ENCODE measurements at regions not wholly inside any gene's neighbourhood (a gene's known extent, or its start where the extent isn't known, plus 50 kb on each side); places are given as distances from the start of the nearest gene placed in this dataset.

DNA sequence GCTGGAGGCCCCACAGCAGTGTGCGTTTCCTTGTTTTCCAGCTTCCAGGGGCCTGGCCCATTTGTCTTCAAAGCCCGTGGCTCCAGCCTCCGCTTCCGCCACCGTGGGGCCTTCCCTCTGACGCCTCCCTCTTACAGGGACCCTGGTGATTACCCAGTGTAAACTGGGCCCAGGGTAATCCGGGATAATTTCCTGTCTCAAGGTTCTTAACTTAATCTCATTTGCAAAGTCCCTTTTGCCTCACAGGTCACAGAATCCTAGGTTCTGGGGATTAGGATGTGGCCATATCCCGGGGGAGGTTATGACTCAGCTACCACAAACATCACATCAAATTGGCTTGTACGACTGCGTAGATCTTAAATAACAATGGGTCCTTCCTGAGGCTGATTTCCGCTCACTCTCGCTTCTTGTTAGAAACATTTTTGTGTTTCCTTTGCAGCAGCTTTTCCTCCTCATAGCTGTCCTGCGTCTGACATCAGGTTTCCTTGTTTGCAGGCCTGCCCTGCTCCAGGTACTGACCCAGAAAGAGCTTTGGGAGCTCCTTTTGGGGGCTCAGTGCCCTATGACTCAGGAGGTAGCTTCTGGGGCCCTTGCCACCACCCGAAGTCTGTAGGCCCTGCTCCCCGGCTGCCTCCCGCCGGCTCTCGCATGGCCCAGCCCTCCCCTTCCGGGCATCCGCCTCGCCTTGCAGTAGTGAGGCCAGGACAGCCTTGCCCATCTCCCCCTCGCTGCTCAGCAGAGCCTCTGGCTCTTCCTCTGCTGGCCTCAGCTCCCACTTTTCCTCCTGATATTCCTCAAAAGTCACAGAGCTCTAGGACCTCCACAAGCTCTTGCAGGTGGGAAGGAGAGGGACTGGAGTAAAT lies 100.5 kb downstream of the ERMARD start:
- H3K4me1 Mint-ChIP-seq: peaks cover 0 to 4% of the 10 kb centered on the region in 2 donors
- Histone ChIP-seq H3K27ac (ENCODE audit: low read length) (no peak overlapping the region), H3K27me3 (ENCODE audit: control insufficient read depth, insufficient read depth, low read length) (no peaks in the 10 kb centered on the region), H3K9me3 (ENCODE audit: control insufficient read depth, insufficient read depth, low read length) (no peaks in the 10 kb centered on the region), H3K4me3 (ENCODE audit: low read length) (no peak overlapping the region), H3K4me1 (ENCODE audit: control insufficient read depth, insufficient read depth, low read length) (no peaks in the 10 kb centered on the region), H3K36me3 (ENCODE audit: control insufficient read depth, insufficient read depth, low read length) (no peaks in the 10 kb centered on the region)
- H3K27me3 Mint-ChIP-seq (ENCODE audit: low read depth in 2 of 2): peaks cover 13 to 21% of the 10 kb centered on the region in 2 donors
- no peak overlapping the region for H3K4me3 Mint-ChIP-seq
- TF ChIP-seq, protein P1, sequence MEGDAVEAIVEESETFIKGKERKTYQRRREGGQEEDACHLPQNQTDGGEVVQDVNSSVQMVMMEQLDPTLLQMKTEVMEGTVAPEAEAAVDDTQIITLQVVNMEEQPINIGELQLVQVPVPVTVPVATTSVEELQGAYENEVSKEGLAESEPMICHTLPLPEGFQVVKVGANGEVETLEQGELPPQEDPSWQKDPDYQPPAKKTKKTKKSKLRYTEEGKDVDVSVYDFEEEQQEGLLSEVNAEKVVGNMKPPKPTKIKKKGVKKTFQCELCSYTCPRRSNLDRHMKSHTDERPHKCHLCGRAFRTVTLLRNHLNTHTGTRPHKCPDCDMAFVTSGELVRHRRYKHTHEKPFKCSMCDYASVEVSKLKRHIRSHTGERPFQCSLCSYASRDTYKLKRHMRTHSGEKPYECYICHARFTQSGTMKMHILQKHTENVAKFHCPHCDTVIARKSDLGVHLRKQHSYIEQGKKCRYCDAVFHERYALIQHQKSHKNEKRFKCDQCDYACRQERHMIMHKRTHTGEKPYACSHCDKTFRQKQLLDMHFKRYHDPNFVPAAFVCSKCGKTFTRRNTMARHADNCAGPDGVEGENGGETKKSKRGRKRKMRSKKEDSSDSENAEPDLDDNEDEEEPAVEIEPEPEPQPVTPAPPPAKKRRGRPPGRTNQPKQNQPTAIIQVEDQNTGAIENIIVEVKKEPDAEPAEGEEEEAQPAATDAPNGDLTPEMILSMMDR (IDR thresholded peaks at IDR 0.05): no peak
- no peaks in the 10 kb centered on the region for H3K9me3 Mint-ChIP-seq
- H3K27ac Mint-ChIP-seq: no peak overlapping the region
- ATAC-seq: no peak
- no peak for DNase-seq
- no peaks in the 10 kb centered on the region for H3K36me3 Mint-ChIP-seq
- intact Hi-C loops (cut with micrococcal nuclease): no loop called here
- 85% methylated on average over 22 of the region's 22 CpGs for WGBS (ENCODE audit: insufficient coverage)

DNA sequence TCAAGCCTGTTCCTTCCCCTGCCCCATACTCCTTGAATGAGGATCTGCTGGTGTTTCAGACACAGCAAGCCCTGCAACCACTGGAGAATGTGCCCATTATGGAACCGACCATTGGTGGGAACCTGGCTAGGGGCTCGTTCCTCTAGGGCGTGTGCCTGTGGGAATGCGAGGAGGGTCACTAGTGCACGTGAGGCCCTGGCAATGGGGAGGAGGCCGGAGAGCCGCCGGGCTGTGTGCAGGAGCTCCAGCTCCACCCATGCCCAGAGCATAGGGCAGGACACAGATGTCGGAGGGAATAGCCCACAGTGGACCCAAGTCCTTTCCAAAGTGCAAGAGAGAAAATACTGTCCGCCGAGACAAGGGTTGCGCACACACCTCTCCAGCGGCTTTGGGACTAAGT lies 99.3 kb downstream of the ERMARD start:
- Histone ChIP-seq H3K9me3 (ENCODE audit: control insufficient read depth, insufficient read depth, low read length) (no peaks in the 10 kb centered on the region), H3K4me3 (ENCODE audit: low read length) (no peak overlapping the region), H3K4me1 (ENCODE audit: control insufficient read depth, insufficient read depth, low read length) (no peaks in the 10 kb centered on the region), H3K27me3 (ENCODE audit: control insufficient read depth, insufficient read depth, low read length) (no peaks in the 10 kb centered on the region), H3K27ac (ENCODE audit: low read length) (no peak overlapping the region), H3K36me3 (ENCODE audit: control insufficient read depth, insufficient read depth, low read length) (no peaks in the 10 kb centered on the region)
- no peak overlapping the region for H3K4me3 Mint-ChIP-seq
- no peaks in the 10 kb centered on the region for H3K9me3 Mint-ChIP-seq
- H3K27ac Mint-ChIP-seq: no peak overlapping the region
- DNase-seq (no peak), ATAC-seq (no peak)
- WGBS (ENCODE audit: insufficient coverage): 94% methylated on average over 13 of the region's 13 CpGs
- peaks cover 15 to 21% of the 10 kb centered on the region in 2 donors for H3K27me3 Mint-ChIP-seq (ENCODE audit: low read depth in 2 of 2)
- TF ChIP-seq, protein P1 (IDR thresholded peaks at IDR 0.05): no peak
- peaks cover 0 to 4% of the 10 kb centered on the region in 2 donors for H3K4me1 Mint-ChIP-seq
- intact Hi-C loops (cut with micrococcal nuclease): no loop called here
- H3K36me3 Mint-ChIP-seq: no peaks in the 10 kb centered on the region

DNA sequence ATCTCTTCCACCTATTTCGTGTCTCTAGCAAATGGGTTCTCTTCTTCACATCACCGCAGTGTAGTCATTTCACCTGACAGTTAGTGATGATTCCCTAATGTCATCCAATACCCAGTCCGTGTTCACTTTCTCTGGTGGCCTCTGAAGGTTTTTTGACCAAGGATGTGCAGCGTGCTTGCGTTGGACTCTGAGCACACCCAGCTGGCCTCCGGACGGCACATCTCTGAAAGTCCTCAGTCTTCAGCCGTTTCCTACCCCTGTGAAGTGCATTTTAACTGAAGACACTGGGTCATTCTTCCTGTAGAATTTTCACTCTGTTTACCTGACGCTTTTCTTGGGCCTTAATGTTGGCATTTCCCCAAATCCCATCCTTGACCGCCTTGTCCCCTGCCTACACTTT lies 98.7 kb downstream of the ERMARD start:
- ATAC-seq (no peak), DNase-seq (no peak)
- WGBS (ENCODE audit: insufficient coverage): 93% methylated on average over 10 of the region's 10 CpGs
- H3K4me1 ChIP-seq (ENCODE audit: control insufficient read depth, insufficient read depth, low read length): no peaks in the 10 kb centered on the region
- H3K27me3 Mint-ChIP-seq (ENCODE audit: low read depth in 2 of 2): peaks cover 18 to 26% of the 10 kb centered on the region in 2 donors
- no peaks in the 10 kb centered on the region for H3K27me3 ChIP-seq (ENCODE audit: control insufficient read depth, insufficient read depth, low read length)
- H3K27ac ChIP-seq (ENCODE audit: low read length): no peak overlapping the region
- H3K36me3 Mint-ChIP-seq: no peaks in the 10 kb centered on the region
- TF ChIP-seq, protein P1 (IDR thresholded peaks at IDR 0.05): no peak
- intact Hi-C loops (cut with micrococcal nuclease): no loop called here
- no peaks in the 10 kb centered on the region for H3K36me3 ChIP-seq (ENCODE audit: control insufficient read depth, insufficient read depth, low read length)
- H3K4me3 ChIP-seq (ENCODE audit: low read length): no peak overlapping the region
- no peaks in the 10 kb centered on the region for H3K9me3 ChIP-seq (ENCODE audit: control insufficient read depth, insufficient read depth, low read length)
- H3K4me3 Mint-ChIP-seq: no peak overlapping the region
- peaks cover 0 to 4% of the 10 kb centered on the region in 2 donors for H3K4me1 Mint-ChIP-seq
- no peaks in the 10 kb centered on the region for H3K9me3 Mint-ChIP-seq
- no peak overlapping the region for H3K27ac Mint-ChIP-seq

DNA sequence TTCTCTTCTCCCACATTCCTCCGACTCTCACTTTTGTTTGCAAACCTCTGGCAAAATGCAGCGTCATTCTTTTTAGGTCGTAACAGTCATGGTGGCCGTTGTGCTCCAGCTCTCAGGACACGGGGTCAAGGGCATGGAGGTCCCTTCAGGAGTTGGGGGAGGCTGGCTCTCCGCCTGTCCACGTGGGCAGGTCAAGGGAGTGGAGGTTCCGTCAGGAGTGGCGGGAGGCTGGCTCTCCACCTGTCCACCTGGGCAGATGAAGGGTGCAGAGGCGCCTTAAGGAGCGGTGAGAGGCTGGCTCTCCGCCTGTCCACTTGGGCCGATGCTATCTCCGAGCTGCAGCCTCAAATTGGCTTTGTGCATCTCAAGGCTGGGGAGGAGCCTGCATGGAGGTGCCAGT lies 98.0 kb downstream of the ERMARD start:
- Mint-ChIP-seq H3K36me3 (no peaks in the 10 kb centered on the region), H3K4me1 (peaks cover 0 to 4% of the 10 kb centered on the region in 2 donors), H3K27ac (no peak overlapping the region), H3K27me3 (ENCODE audit: low read depth in 2 of 2) (peaks cover 22 to 33% of the 10 kb centered on the region in 2 donors), H3K9me3 (no peaks in the 10 kb centered on the region), H3K4me3 (no peak overlapping the region)
- Histone ChIP-seq H3K36me3 (ENCODE audit: control insufficient read depth, insufficient read depth, low read length) (no peaks in the 10 kb centered on the region), H3K27me3 (ENCODE audit: control insufficient read depth, insufficient read depth, low read length) (no peaks in the 10 kb centered on the region), H3K4me3 (ENCODE audit: low read length) (no peak overlapping the region), H3K27ac (ENCODE audit: low read length) (no peak overlapping the region), H3K9me3 (ENCODE audit: control insufficient read depth, insufficient read depth, low read length) (no peaks in the 10 kb centered on the region), H3K4me1 (ENCODE audit: control insufficient read depth, insufficient read depth, low read length) (no peaks in the 10 kb centered on the region)
- TF ChIP-seq, protein P1 (IDR thresholded peaks at IDR 0.05): no peak
- intact Hi-C loops (cut with micrococcal nuclease): no loop called here
- WGBS (ENCODE audit: insufficient coverage): 87% methylated on average over 14 of the region's 14 CpGs
- ATAC-seq (no peak), DNase-seq (no peak)

Measured in natural killer cell (primary cell).